Activated T-cell treated with anti-CD3 and anti-CD28 coated beads, Interleukin-2, amount 50 U/mL, for 1 hour (primary cell): ENCODE measurements at regions not wholly inside any gene's neighbourhood (a gene's known extent, or its start where the extent isn't known, plus 50 kb on each side); places are given as distances from the start of the nearest gene placed in this dataset.
"Not testable (repeated sequence)": the region's sequence is repeated elsewhere in the genome, so short reads cannot be mapped to it uniquely, and the experiment has no call there.

ENCODE experiments used
- DNase-seq: peaks from one replicate; pipeline ENCODE4 v3.0.0-alpha.2; 2020

- no peak for DNase-seq
Measured at GRCh38 chr14:25303934-25304333, 254.0 kb upstream of the STXBP6 start.

- no peak for DNase-seq
Measured at GRCh38 chr14:25298238-25298637, 248.3 kb upstream of the STXBP6 start.

GRCh38 chr14:25290154-25290553, 240.2 kb upstream of the STXBP6 start:
- not testable (repeated sequence) for DNase-seq

GRCh38 chr14:25274529-25274928, 224.6 kb upstream of the STXBP6 start:
- no peak for DNase-seq

GRCh38 chr14:25267186-25267585, 217.2 kb upstream of the STXBP6 start:
- DNase-seq = no peak

- no peak for DNase-seq
Measured at GRCh38 chr14:25259470-25259869, 209.5 kb upstream of the STXBP6 start.

- no peak for DNase-seq
Measured at GRCh38 chr14:25252793-25253192, 202.8 kb upstream of the STXBP6 start.

- DNase-seq = no peak
Measured at GRCh38 chr14:25250516-25250915, 200.6 kb upstream of the STXBP6 start.

GRCh38 chr14:25247609-25248008, 197.7 kb upstream of the STXBP6 start:
- no peak for DNase-seq

- DNase-seq = no peak
Measured at GRCh38 chr14:25246751-25247150, 196.8 kb upstream of the STXBP6 start.

GRCh38 chr14:25239170-25239569, 189.2 kb upstream of the STXBP6 start:
- DNase-seq = no peak

- DNase-seq = no peak
Measured at GRCh38 chr14:25237845-25238244, 187.9 kb upstream of the STXBP6 start.

- no peak for DNase-seq
Measured at GRCh38 chr14:25233613-25234012, 183.7 kb upstream of the STXBP6 start.

- DNase-seq = no peak
Measured at GRCh38 chr14:25231004-25231403, 181.1 kb upstream of the STXBP6 start.

GRCh38 chr14:25226214-25226613, 176.3 kb upstream of the STXBP6 start:
- DNase-seq = no peak

GRCh38 chr14:25222256-25222655, 172.3 kb upstream of the STXBP6 start:
- DNase-seq = no peak

- DNase-seq = no peak
Measured at GRCh38 chr14:25220514-25220913, 170.6 kb upstream of the STXBP6 start.

GRCh38 chr14:25215607-25216006, 165.7 kb upstream of the STXBP6 start:
- DNase-seq = no peak

- no peak for DNase-seq
Measured at GRCh38 chr14:25197885-25198284, 147.9 kb upstream of the STXBP6 start.

- no peak for DNase-seq
Measured at GRCh38 chr14:25180221-25180620, 130.3 kb upstream of the STXBP6 start.

- DNase-seq = no peak
Measured at GRCh38 chr14:25178255-25178654, 128.3 kb upstream of the STXBP6 start.

- DNase-seq = no peak
Measured at GRCh38 chr14:25150934-25151790, 101.2 kb upstream of the STXBP6 start.

GRCh38 chr14:25150401-25150800, 100.5 kb upstream of the STXBP6 start:
- DNase-seq = no peak

GRCh38 chr14:25140411-25140810, 90.5 kb upstream of the STXBP6 start:
- DNase-seq = no peak

GRCh38 chr14:25136811-25137210, 86.9 kb upstream of the STXBP6 start:
- DNase-seq = no peak
